HG03457 (cell line): ENCODE measurements at regions not wholly inside any gene's neighbourhood (a gene's known extent, or its start where the extent isn't known, plus 50 kb on each side); places are given as distances from the start of the nearest gene placed in this dataset.
"Not testable (repeated sequence)": the region's sequence is repeated elsewhere in the genome, so short reads cannot be mapped to it uniquely, and the experiment has no call there.

Source experiments
- ATAC-seq: cut with Tn5 transposase; IDR thresholded peaks from one replicate; pipeline ENCODE4 v1.9.1; 2021; ENCODE audit warnings: moderate number of reproducible peaks; ENCODE audit not compliant: unreplicated experiment

GRCh38 chr5:23103566-23103965, 250.4 kb upstream of the CDH12 start:
- ATAC-seq, result no peak

- not testable (repeated sequence) for ATAC-seq
These were observed 242.3 kb upstream of the CDH12 start for GRCh38 chr5:23095418-23095817.

DNA sequence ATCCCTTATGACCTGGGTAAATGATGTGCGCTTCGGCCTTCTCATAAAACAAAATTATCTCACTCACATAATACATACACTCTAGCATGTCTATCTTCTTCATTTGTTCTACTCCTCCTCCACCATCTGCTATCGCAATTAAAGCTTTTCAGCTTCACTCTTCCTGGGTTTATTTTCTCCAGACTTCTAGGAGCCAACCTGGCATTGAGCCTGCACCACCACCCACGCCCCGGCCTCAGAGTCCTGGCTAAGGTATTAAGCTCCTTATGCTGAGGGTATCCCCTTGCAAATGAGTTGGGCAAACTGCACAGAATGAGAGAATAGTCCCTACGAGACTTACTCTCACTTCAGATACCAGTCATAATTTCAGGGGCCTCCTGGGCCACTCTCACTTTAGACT, 236.1 kb upstream of the CDH12 start:
- ATAC-seq, result no peak

DNA sequence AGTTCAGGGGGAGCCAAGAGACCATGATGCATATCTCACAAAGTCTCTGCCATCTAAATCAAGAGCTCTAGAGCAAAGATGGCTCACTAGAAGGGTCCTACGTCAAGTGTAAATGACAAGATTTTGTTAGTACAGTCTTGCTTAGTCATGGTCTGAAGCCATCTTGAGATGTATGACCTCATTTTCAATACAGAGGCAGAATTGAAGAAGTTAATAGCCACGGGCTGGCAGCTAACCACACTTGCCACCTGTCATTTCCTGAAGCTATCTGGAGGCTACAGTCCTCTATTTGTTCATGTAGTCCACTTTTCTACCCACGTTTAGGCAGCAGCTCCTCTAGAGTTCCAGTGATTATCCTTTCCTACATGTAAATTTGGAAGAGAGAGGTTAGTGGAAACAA, 231.7 kb upstream of the CDH12 start:
- peak; percentile 98 for ATAC-seq

- peak; percentile 91 for ATAC-seq
These were observed 219.0 kb upstream of the CDH12 start for GRCh38 chr5:23072179-23072578.

- ATAC-seq, result peak; percentile 75
These were observed 218.5 kb upstream of the CDH12 start for GRCh38 chr5:23071682-23072081.

DNA sequence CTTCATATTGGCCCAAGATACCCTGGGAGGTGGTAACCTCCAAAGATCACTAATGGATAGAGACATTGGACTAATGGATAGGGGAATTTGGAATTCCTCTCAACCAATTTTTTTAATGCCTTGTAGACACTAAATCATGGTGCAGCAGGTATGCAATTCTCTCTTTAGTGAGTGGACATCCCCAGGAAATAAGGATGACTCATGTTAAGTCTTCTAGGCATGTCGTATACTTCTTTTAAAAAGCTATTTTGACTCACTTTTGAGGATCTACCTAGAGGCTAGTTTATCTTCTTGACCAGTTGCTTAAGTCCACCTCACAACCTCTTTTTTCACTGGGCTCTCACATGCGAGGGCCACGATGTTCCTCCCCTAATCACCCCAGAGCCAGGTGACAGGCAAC, 211.6 kb upstream of the CDH12 start:
- ATAC-seq, result no peak

GRCh38 chr5:23053846-23054245, 200.7 kb upstream of the CDH12 start:
- ATAC-seq, result no peak

DNA sequence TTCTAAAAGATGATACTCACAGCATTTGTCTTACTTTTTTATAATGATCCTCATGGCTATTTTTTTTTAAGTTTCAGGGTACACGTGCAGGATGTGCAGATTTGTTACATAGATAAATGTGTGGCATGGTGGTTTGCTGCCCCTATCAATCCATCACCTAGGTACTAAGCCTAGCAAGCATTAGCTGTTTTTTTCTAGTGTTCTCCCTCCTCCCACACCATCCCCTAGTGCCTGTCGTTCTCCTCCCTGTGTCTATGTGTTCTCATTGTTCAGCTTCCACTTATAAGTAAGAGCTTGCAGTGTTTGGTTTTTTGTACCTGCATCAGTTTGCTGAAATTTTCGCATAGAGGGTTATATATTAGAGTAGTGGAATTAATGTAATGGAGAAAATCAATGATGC, 189.1 kb upstream of the CDH12 start:
- no peak for ATAC-seq

GRCh38 chr5:23035555-23036090, 182.5 kb upstream of the CDH12 start:
- no peak for ATAC-seq

- ATAC-seq, result no peak
These were observed 180.7 kb upstream of the CDH12 start for GRCh38 chr5:23033864-23034263.

GRCh38 chr5:23029290-23029689, 176.1 kb upstream of the CDH12 start:
- no peak for ATAC-seq

GRCh38 chr5:23028445-23029021, 175.4 kb upstream of the CDH12 start:
- no peak for ATAC-seq

- no peak for ATAC-seq
These were observed 174.7 kb upstream of the CDH12 start for GRCh38 chr5:23027830-23028229.

- no peak for ATAC-seq
These were observed 174.2 kb upstream of the CDH12 start for GRCh38 chr5:23027331-23027730.

DNA sequence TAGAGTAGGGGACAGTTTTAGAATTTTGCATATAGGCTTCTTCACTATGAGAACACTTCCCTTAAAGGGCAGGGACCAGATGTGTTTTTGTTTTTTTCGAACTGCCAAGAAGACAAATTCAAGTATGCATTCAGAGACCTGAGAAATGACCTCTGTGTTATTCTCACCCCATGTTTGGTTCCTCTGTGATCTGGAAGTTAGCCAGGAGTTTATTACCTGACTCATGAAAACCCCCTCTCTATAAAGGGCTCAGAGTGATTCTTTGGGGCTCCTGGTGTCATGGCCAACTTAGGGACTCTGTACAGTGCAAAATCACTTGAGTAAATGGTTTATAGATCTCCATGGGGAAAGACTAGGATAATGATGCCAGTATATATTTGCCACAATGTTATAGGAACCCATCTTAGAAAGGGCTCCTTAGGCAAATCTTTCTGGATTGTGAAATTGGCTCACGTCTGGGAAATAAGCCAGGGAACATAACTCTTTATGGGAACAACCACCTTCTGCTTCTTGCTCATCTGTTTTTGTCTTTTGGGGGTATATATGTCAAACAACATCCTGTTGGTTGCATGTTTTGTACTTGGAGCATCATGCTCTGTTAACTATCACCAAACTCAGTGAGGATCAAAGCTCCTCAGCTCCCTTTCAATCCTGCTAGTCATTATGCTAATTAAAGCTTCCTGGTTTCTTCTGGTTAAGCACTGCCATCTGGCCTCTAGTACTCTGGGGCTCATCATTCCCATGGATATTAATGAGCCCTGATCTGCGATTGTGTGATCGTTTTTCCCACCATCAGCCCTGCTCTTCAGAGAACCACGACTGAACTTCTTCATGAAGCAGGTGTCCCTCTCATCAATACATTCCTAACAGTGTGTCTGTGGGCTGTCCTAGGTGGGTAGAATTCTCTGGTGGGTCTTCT, 173.4 kb upstream of the CDH12 start:
- no peak for ATAC-seq

- ATAC-seq, result no peak
These were observed 172.6 kb upstream of the CDH12 start for GRCh38 chr5:23025629-23026233.

- ATAC-seq, result no peak
These were observed 171.3 kb upstream of the CDH12 start for GRCh38 chr5:23024470-23024869.

- no peak for ATAC-seq
These were observed 161.7 kb upstream of the CDH12 start for GRCh38 chr5:23014825-23015224.

- no peak for ATAC-seq
These were observed 161.1 kb upstream of the CDH12 start for GRCh38 chr5:23014266-23014665.

DNA sequence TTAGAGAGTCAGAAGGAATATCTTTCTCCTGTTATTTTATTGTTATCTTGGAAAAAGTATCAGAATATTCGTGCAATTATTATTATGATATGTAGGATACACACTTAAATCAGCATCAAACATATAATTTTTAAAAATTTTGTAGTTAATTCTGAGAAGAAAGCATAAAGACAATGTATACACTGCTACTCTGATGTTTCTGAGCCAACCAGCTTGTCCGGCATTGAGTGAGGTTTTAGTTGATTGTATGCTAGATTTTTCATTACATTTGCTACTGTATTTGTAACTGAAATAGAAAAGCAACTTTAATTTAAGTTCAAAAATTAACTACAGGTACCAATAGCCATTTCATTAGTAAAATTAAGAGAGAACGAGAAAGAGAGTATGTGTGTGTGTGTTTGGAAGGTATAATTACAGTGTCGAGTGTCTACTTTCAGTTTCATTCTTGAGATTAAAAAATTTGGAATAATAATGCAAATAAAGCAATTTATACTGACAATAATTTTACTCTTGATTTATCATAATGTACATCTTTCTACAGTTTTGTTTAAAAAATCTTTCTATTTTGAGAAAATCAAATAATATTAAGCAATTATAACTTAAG, 160.4 kb upstream of the CDH12 start:
- ATAC-seq, result no peak
